D721Med (cell line): ENCODE measurements at regions not wholly inside any gene's neighbourhood (a gene's known extent, or its start where the extent isn't known, plus 50 kb on each side); places are given as distances from the start of the nearest gene placed in this dataset.

Source experiments
- DNase-seq: peaks from one replicate; pipeline ENCODE4 v3.0.0; 2011; ENCODE audit warnings: low spot score; ENCODE audit not compliant: insufficient read length
- FAIRE-seq: peaks from 2 replicates; lab custom pipeline; 2011; peaks lifted over from hg19 to GRCh38; lab: Jason Lieb, UNC
- CTCF ChIP-seq: IDR thresholded peaks from 2 replicates; pipeline ENCODE4 v1.5.1; 2012; ENCODE audit warnings: mild to moderate bottlenecking, control low read depth; ENCODE audit not compliant: insufficient read depth; ENCODE audit errors: missing control alignments

GRCh38 chr6:8194490-8194889 lies 92.1 kb upstream of the EEF1E1 start:
- DNase-seq (no peak), FAIRE-seq (no peak)

GRCh38 chr6:8193541-8193940 lies 91.2 kb upstream of the EEF1E1 start:
- FAIRE-seq (no peak), DNase-seq (no peak)
- no peak for TF ChIP-seq CTCF

More at GRCh38 chr6:8194490-8194889, 92.1 kb upstream of the EEF1E1 start:
- no peak for TF ChIP-seq CTCF

- no peak for FAIRE-seq
- no peak for DNase-seq
- no peak for TF ChIP-seq CTCF
Observed at GRCh38 chr6:8192597-8192996, 90.2 kb upstream of the EEF1E1 start.

GRCh38 chr6:8192067-8192466 lies 89.7 kb upstream of the EEF1E1 start:
- FAIRE-seq: no peak
- TF ChIP-seq CTCF: no peak

GRCh38 chr6:8191629-8192028 lies 89.3 kb upstream of the EEF1E1 start:
- FAIRE-seq: no peak
- no peak for TF ChIP-seq CTCF
- no peak for DNase-seq

More at GRCh38 chr6:8192067-8192466, 89.7 kb upstream of the EEF1E1 start:
- no peak for DNase-seq

GRCh38 chr6:8187209-8187608 lies 84.9 kb upstream of the EEF1E1 start:
- no peak for TF ChIP-seq CTCF
- no peak for DNase-seq
- FAIRE-seq: no peak

- FAIRE-seq: no peak
Observed at GRCh38 chr6:8182902-8183665, 80.7 kb upstream of the EEF1E1 start.

More at GRCh38 chr6:8182902-8183665, 80.7 kb upstream of the EEF1E1 start:
- no peak for TF ChIP-seq CTCF
- DNase-seq: no peak
